NOMO-1 treated with DMSO at 0.1 percent for 48 hours (cell line): ENCODE measurements at regions not wholly inside any gene's neighbourhood (a gene's known extent, or its start where the extent isn't known, plus 50 kb on each side); places are given as distances from the start of the nearest gene placed in this dataset.
"Not testable (repeated sequence)": the region's sequence is repeated elsewhere in the genome, so short reads cannot be mapped to it uniquely, and the experiment has no call there.

Source experiments
- DNase-seq: peaks from one replicate; lab custom pipeline; 2025; ENCODE audit not compliant: unreplicated experiment; lab: John Stamatoyannopoulos, UW

- no peak for DNase-seq
Measured at GRCh38 chr9:115765060-115765459, 388.5 kb upstream of the PAPPA start.

GRCh38 chr9:115766370-115766955 lies 387.1 kb upstream of the PAPPA start:
- DNase-seq, result no peak

- DNase-seq, result no peak
Measured at GRCh38 chr9:115770521-115770920, 383.1 kb upstream of the PAPPA start.

GRCh38 chr9:115775659-115776058 lies 377.9 kb upstream of the PAPPA start:
- no peak for DNase-seq

- no peak for DNase-seq
Measured at GRCh38 chr9:115777610-115778009, 376.0 kb upstream of the PAPPA start.

- DNase-seq, result no peak
Measured at GRCh38 chr9:115781070-115781736, 372.4 kb upstream of the PAPPA start.

- no peak for DNase-seq
Measured at GRCh38 chr9:115786321-115786720, 367.3 kb upstream of the PAPPA start.

GRCh38 chr9:115790520-115790919 lies 363.1 kb upstream of the PAPPA start:
- no peak for DNase-seq

- no peak for DNase-seq
Measured at GRCh38 chr9:115794921-115795475, 358.6 kb upstream of the PAPPA start.

GRCh38 chr9:115799734-115800133 lies 353.9 kb upstream of the PAPPA start:
- no peak for DNase-seq

GRCh38 chr9:115804206-115804605 lies 349.4 kb upstream of the PAPPA start:
- DNase-seq, result no peak

- DNase-seq, result no peak
Measured at GRCh38 chr9:115808108-115808507, 345.5 kb upstream of the PAPPA start.

GRCh38 chr9:115808695-115809094 lies 344.9 kb upstream of the PAPPA start:
- no peak for DNase-seq

- no peak for DNase-seq
Measured at GRCh38 chr9:115810166-115810565, 343.4 kb upstream of the PAPPA start.

- no peak for DNase-seq
Measured at GRCh38 chr9:115814081-115814480, 339.5 kb upstream of the PAPPA start.

- no peak for DNase-seq
Measured at GRCh38 chr9:115815786-115816185, 337.8 kb upstream of the PAPPA start.

- not testable (repeated sequence) for DNase-seq
Measured at GRCh38 chr9:115818651-115819050, 334.9 kb upstream of the PAPPA start.

GRCh38 chr9:115832031-115832430 lies 321.6 kb upstream of the PAPPA start:
- DNase-seq, result no peak

GRCh38 chr9:115837618-115838017 lies 316.0 kb upstream of the PAPPA start:
- DNase-seq, result no peak

- DNase-seq, result no peak
Measured at GRCh38 chr9:115838417-115838816, 315.2 kb upstream of the PAPPA start.

GRCh38 chr9:115844433-115844832 lies 309.2 kb upstream of the PAPPA start:
- not testable (repeated sequence) for DNase-seq

- DNase-seq, result no peak
Measured at GRCh38 chr9:115845648-115846312, 307.8 kb upstream of the PAPPA start.
